Amniotic stem cell (primary cell): ENCODE measurements at regions not wholly inside any gene's neighbourhood (a gene's known extent, or its start where the extent isn't known, plus 50 kb on each side); places are given as distances from the start of the nearest gene placed in this dataset.
A peak's percentile ranks its signal among the peaks of the same experiment; 100 is the strongest.
"Not testable (repeated sequence)": the region's sequence is repeated elsewhere in the genome, so short reads cannot be mapped to it uniquely, and the experiment has no call there.

Experiments
- DNase-seq: peaks from one replicate; lab custom pipeline; 2025; lab: John Stamatoyannopoulos, UW

GRCh38 chr11:91326751-91327150 is 897.9 kb upstream of the FAT3 start:
- no peak for DNase-seq

GRCh38 chr11:91326280-91326679 is 898.3 kb upstream of the FAT3 start:
- DNase-seq, result no peak

- no peak for DNase-seq
Measured at GRCh38 chr11:91314521-91314920, 910.1 kb upstream of the FAT3 start.

- DNase-seq, result no peak
Measured at GRCh38 chr11:91312541-91312940, 912.1 kb upstream of the FAT3 start.

GRCh38 chr11:91310085-91310484 is 914.5 kb upstream of the FAT3 start:
- no peak for DNase-seq

- no peak for DNase-seq
Measured at GRCh38 chr11:91308069-91308468, 916.5 kb upstream of the FAT3 start.

- no peak for DNase-seq
Measured at GRCh38 chr11:91305402-91305801, 919.2 kb upstream of the FAT3 start.

GRCh38 chr11:91303749-91304148 is 920.9 kb upstream of the FAT3 start:
- DNase-seq, result no peak

- DNase-seq, result no peak
Measured at GRCh38 chr11:91299980-91300379, 924.6 kb upstream of the FAT3 start.

GRCh38 chr11:91296629-91297028 is 928.0 kb upstream of the FAT3 start:
- no peak for DNase-seq

- no peak for DNase-seq
Measured at GRCh38 chr11:91295591-91295990, 929.0 kb upstream of the FAT3 start.

- DNase-seq, result no peak
Measured at GRCh38 chr11:91293119-91293518, 931.5 kb upstream of the FAT3 start.

- no peak for DNase-seq
Measured at GRCh38 chr11:91272089-91272488, 952.5 kb upstream of the FAT3 start.

- not testable (repeated sequence) for DNase-seq
Measured at GRCh38 chr11:91268512-91269295, 955.9 kb upstream of the FAT3 start.

- DNase-seq, result no peak
Measured at GRCh38 chr11:91265946-91266345, 958.7 kb upstream of the FAT3 start.

- no peak for DNase-seq
Measured at GRCh38 chr11:91264481-91264880, 960.1 kb upstream of the FAT3 start.

GRCh38 chr11:91263496-91264365 is 960.9 kb upstream of the FAT3 start:
- no peak for DNase-seq

GRCh38 chr11:91261513-91261912 is 963.1 kb upstream of the FAT3 start:
- no peak for DNase-seq

GRCh38 chr11:91258876-91259275 is 965.7 kb upstream of the FAT3 start:
- no peak for DNase-seq

- DNase-seq, result no peak
Measured at GRCh38 chr11:91257667-91258066, 967.0 kb upstream of the FAT3 start.

- DNase-seq, result peak; percentile 28
Measured at GRCh38 chr11:91248199-91248807, 976.3 kb upstream of the FAT3 start.

- no peak for DNase-seq
Measured at GRCh38 chr11:91247009-91247735, 977.4 kb upstream of the FAT3 start.
